HCT116 (cell line): ENCODE measurements at regions not wholly inside any gene's neighbourhood (a gene's known extent, or its start where the extent isn't known, plus 50 kb on each side); places are given as distances from the start of the nearest gene placed in this dataset.

Experiments
- ATAC-seq: fragments of 200-7000 bp; cut with Tn5 transposase; 2 replicates; pipeline ENCODE4 v1.9.1; 2020; ENCODE audit warnings: mild to moderate bottlenecking, moderate library complexity
- BruUV-seq: library from RNA; stranded (reverse); fragments of 400-500 nt; replicated peaks from 2 replicates; lab custom pipeline; 2021; lab: Mats Ljungman, UMichigan
- CTCF ChIA-PET: fragments of 300-600 bp; sonication (Branson Sonifier 250); formaldehyde crosslinking; loops from one replicate; lab custom pipeline; 2021; ENCODE audit warnings: antibody characterized with exemption; lab: Charles Lee
- POLR2A ChIA-PET: fragments of 300-600, 350-600 bp; sonication (Branson Sonifier 250); formaldehyde crosslinking; loops from one replicate; lab custom pipeline; 2021; ENCODE audit warnings: antibody characterized with exemption; lab: Charles Lee
- RAD21 ChIA-PET, 2 experiments: fragments of 300-600 bp; sonication (Branson Sonifier 250); formaldehyde crosslinking; loops; one replicate each; lab custom pipeline; 2023; ENCODE audit warnings: low total read pairs in 2 of 2; ENCODE audit not compliant: uncharacterized antibody in 2 of 2, unreplicated experiment in 2 of 2, low non-redundant PET in 1 of 2; lab: Charles Lee
- DNase-seq: peaks from one replicate; pipeline ENCODE4 v3.0.0-alpha.2; 2010; ENCODE audit warnings: low read depth, low spot score
- H2AFZ ChIP-seq: fragments of 200-600 bp; shearing (Covaris generic), sonication (generic); 2 replicates; pipeline ENCODE4 v1.6.1; 2017; ENCODE audit warnings: low read depth, mixed run types, mixed read lengths, antibody characterized with exemption, low read length; ENCODE audit not compliant: poor library complexity, severe bottlenecking
- H3K27ac ChIP-seq: 2 replicates; pipeline ENCODE4 v1.5.1; 2012; ENCODE audit warnings: low read depth, low read length
- H3K27me3 ChIP-seq: fragments of 200-600 bp; sonication (generic); 2 replicates; pipeline ENCODE4 v1.6.1; 2016; ENCODE audit warnings: mixed run types, low read length, mixed read lengths; ENCODE audit not compliant: insufficient read depth
- H3K36me3 ChIP-seq, 2 experiments: fragments of 200-500 bp in 1 of 2; fragments of 200-600 bp in 1 of 2; sonication (Bioruptor generic) in 1 of 2; sonication (generic) in 1 of 2; 2 replicates each; pipeline versions ENCODE4 v1.5.1 to v1.6.1; 2014 to 2016; ENCODE audit warnings: low read length in 2 of 2, inconsistent platforms in 1 of 2, mixed read lengths in 1 of 2, mixed run types in 1 of 2; ENCODE audit not compliant: insufficient read depth in 2 of 2, control insufficient read depth in 1 of 2
- H3K4me1 ChIP-seq, 2 experiments: fragments of 200-600 bp in 1 of 2; sonication (generic) in 1 of 2; 2 replicates each; pipeline versions ENCODE4 v1.5.1 to v1.6.1; 2012 to 2017; ENCODE audit warnings: low read length in 2 of 2, inconsistent platforms in 1 of 2, mild to moderate bottlenecking in 1 of 2, mixed read lengths in 1 of 2, mixed run types in 1 of 2, moderate library complexity in 1 of 2; ENCODE audit not compliant: insufficient read depth in 2 of 2, control insufficient read depth in 1 of 2
- H3K4me2 ChIP-seq: fragments of 200-600 bp; sonication (generic); 2 replicates; pipeline ENCODE4 v1.6.1; 2017; ENCODE audit warnings: mixed run types, low read length, mixed read lengths
- H3K4me3 ChIP-seq, 2 experiments: fragments of 200-600 bp in 1 of 2; sonication (generic) in 1 of 2; replicated peaks in 1 of 2; 2 replicates each; pipeline ENCODE4 v1.5.1; 2011 to 2016; ENCODE audit warnings: low read length in 2 of 2, control low read depth in 1 of 2, low read depth in 1 of 2, mild to moderate bottlenecking in 1 of 2, mixed read lengths in 1 of 2, mixed run types in 1 of 2
- H3K79me2 ChIP-seq: fragments of 200-600 bp; sonication (generic); 2 replicates; pipeline ENCODE4 v1.6.1; 2017; ENCODE audit warnings: mild to moderate bottlenecking, mixed run types, low read length, moderate library complexity, mixed read lengths; ENCODE audit not compliant: insufficient read depth
- H3K9ac ChIP-seq: fragments of 200-600 bp; sonication (generic); 2 replicates; pipeline ENCODE4 v1.6.1; 2016; ENCODE audit warnings: low read length, mixed read lengths
- H3K9me2 ChIP-seq: fragments of 200-600 bp; sonication (generic), shearing (Covaris generic); 2 replicates; pipeline ENCODE4 v1.6.1; 2017; ENCODE audit warnings: mixed run types, mild to moderate bottlenecking, moderate library complexity; ENCODE audit not compliant: insufficient read depth
- H3K9me3 ChIP-seq, 2 experiments: fragments of 200-500 bp in 1 of 2; fragments of 200-600 bp in 1 of 2; sonication (Bioruptor generic) in 1 of 2; sonication (generic) in 1 of 2; 2 replicates each; pipeline ENCODE4 v1.6.1; 2014 to 2017; ENCODE audit warnings: low read length in 2 of 2, mixed read lengths in 2 of 2, inconsistent platforms in 1 of 2, low read depth in 1 of 2, mild to moderate bottlenecking in 1 of 2, mixed run types in 1 of 2, moderate library complexity in 1 of 2; ENCODE audit not compliant: control insufficient read depth in 1 of 2, insufficient read depth in 1 of 2
- H4K20me1 ChIP-seq: fragments of 200-600 bp; sonication (generic), shearing (Covaris generic); 2 replicates; pipeline ENCODE4 v1.6.1; 2017; ENCODE audit warnings: mixed run types, mild to moderate bottlenecking, moderate library complexity; ENCODE audit not compliant: insufficient read depth
- CBX3 ChIP-seq: IDR thresholded peaks from 2 replicates; pipeline ENCODE4 v1.6.1; 2012; ENCODE audit warnings: low read depth
- ELF1 ChIP-seq: IDR thresholded peaks from 2 replicates; pipeline ENCODE4 v1.6.1; 2012; ENCODE audit warnings: low read depth, borderline replicate concordance
- EZH2 ChIP-seq: fragments of 200-600 bp; sonication (generic); IDR thresholded peaks from 2 replicates; pipeline ENCODE4 v1.6.1; 2017; ENCODE audit warnings: antibody characterized with exemption, mixed run types
- EZH2phosphoT487 ChIP-seq: fragments of 200-600 bp; IDR thresholded peaks from 2 replicates; pipeline ENCODE4 v1.6.1; 2018; ENCODE audit warnings: antibody characterized with exemption, borderline replicate concordance
- POLR2A ChIP-seq: IDR thresholded peaks from 2 replicates; pipeline ENCODE4 v1.7.0; 2011; ENCODE audit warnings: borderline replicate concordance; ENCODE audit not compliant: insufficient read depth, insufficient read length; ENCODE audit errors: extremely low read depth
- POLR2AphosphoS5 ChIP-seq: IDR thresholded peaks from 2 replicates; pipeline ENCODE4 v1.6.1; 2011; ENCODE audit warnings: mild to moderate bottlenecking, low read depth, low read length, moderate library complexity
- SIN3A ChIP-seq: IDR thresholded peaks from 2 replicates; pipeline ENCODE4 v1.6.1; 2012; ENCODE audit warnings: low read depth
- SRF ChIP-seq: IDR thresholded peaks from 2 replicates; pipeline ENCODE4 v1.6.1; 2012; ENCODE audit warnings: low read depth
- TCF7L2 ChIP-seq: IDR thresholded peaks from 2 replicates; pipeline ENCODE4 v1.7.0; 2011; ENCODE audit warnings: borderline replicate concordance, inconsistent platforms; ENCODE audit not compliant: insufficient read depth, insufficient read length; ENCODE audit errors: extremely low read depth
- ZFX ChIP-seq: fragments of 450-650 bp; IDR thresholded peaks from 2 replicates; pipeline ENCODE4 v1.6.1; 2017
- ZNF274 ChIP-seq: fragments of 200-500 bp; sonication (Bioruptor generic); IDR thresholded peaks from 2 replicates; pipeline ENCODE4 v1.6.1; 2014; ENCODE audit warnings: mild to moderate bottlenecking, low read depth, low read length, inconsistent platforms
- intact Hi-C: fragments of 100-400 bp; cut with micrococcal nuclease; formaldehyde crosslinking; loops from 2 replicates; pipeline ENCODE4 v1.10.0; 2022
- TF ChIP-seq, protein P1 (sequence below): IDR thresholded peaks from 2 replicates; pipeline ENCODE4 v1.6.1; 2011; ENCODE audit warnings: mild to moderate bottlenecking, low read length, moderate library complexity; ENCODE audit not compliant: insufficient replicate concordance; ENCODE audit errors: extremely low read depth
- TF ChIP-seq, protein P2 (sequence below): IDR thresholded peaks from 2 replicates; pipeline ENCODE4 v1.6.1; 2012; ENCODE audit warnings: low read depth
- TF ChIP-seq, protein P3 (sequence below): IDR thresholded peaks from 2 replicates; pipeline ENCODE4 v1.6.1; 2012
- TF ChIP-seq, protein P4 (sequence below): IDR thresholded peaks from 2 replicates; pipeline ENCODE4 v1.6.1; 2012
- TF ChIP-seq, protein P5 (sequence below), 3 experiments: fragments of 200-600 bp in 1 of 3; sonication (generic) in 1 of 3; IDR thresholded peaks in 2 of 3; conservative IDR thresholded peaks in 1 of 3; 2 replicates each; pipeline ENCODE4 v1.5.1; 2012 to 2017; ENCODE audit warnings: low read depth in 2 of 3, low read length in 2 of 3, antibody characterized with exemption in 1 of 3, borderline replicate concordance in 1 of 3, control low read depth in 1 of 3, mild to moderate bottlenecking in 1 of 3, mixed read lengths in 1 of 3, mixed run types in 1 of 3, moderate library complexity in 1 of 3; ENCODE audit not compliant: insufficient read depth in 1 of 3

DNA sequence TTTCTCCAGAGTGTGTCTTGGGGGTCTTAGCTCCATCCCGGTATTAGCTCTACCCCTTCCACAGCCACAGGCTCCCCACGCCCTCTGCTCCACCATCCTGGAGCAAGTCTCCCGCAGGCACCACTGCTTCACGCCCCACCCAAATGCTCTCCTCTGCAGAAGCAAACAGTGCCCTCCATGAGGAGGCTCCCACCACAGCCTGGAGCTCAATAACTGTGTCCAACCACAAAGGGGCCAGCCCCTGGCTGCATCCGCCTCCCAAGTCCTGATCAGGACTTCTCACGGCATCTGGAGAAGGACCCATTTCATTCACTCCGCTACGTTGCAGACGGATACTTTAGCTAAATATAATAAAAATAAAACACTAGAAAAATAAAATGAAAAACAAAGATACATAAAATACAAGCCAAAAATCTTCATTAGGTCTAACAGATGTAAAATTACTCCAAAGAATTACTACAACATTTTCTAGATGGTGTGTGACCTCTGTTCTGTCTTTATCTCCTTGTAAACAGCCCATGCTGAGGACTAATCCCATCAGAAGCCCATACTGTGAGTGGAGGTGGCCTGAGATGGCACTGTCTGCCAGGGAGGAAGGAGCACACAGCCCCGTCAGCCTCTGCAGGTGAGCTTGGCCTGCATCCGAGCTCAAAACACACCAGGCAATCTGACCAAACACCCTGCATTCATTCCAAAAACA is 210.8 kb upstream of the RAB6C start (continued):
- TF ChIP-seq TCF7L2 (no peak), SIN3A (no peak), EZH2 (no peak), ZFX (no peak)
- TF ChIP-seq, protein P1, sequence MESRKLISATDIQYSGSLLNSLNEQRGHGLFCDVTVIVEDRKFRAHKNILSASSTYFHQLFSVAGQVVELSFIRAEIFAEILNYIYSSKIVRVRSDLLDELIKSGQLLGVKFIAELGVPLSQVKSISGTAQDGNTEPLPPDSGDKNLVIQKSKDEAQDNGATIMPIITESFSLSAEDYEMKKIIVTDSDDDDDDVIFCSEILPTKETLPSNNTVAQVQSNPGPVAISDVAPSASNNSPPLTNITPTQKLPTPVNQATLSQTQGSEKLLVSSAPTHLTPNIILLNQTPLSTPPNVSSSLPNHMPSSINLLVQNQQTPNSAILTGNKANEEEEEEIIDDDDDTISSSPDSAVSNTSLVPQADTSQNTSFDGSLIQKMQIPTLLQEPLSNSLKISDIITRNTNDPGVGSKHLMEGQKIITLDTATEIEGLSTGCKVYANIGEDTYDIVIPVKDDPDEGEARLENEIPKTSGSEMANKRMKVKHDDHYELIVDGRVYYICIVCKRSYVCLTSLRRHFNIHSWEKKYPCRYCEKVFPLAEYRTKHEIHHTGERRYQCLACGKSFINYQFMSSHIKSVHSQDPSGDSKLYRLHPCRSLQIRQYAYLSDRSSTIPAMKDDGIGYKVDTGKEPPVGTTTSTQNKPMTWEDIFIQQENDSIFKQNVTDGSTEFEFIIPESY: no peak

DNA sequence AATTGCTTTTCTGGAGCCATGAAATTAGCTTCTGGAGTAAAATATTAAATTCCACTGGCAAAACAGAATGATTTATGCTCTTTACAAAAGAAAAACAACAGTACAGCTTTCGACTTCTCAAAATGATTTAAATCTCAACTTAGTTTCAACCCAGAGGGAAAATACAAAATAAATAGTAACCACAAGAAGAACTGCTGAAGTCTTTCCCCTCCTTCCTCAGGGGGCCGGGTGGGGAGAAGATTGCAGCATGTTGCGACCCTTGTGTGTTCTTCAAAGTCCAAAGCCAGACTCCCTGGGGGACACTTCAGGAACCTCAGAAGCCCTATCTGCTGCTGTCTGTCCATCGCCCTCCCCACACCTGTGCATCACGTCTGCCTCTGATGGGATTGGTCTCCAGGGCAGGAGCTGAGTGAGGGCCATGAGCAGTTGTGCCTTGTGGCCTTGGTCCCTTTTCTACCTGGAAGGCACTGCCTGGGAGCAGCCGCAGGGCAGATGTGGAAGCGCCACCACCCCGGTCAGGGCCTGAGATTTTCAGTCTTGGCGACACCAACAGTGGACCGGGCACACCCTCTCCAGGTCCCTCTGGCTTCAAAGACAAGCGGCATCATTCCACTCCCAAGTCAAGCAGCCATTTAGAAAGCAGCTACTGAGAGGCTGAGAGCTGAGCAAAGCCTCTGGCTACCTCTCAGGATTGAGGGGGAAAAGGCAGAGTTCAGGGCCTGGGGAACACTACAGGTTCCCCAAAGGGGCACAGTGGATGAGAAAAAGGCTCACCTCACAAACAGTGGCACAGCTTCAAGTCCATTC is 210.1 kb upstream of the RAB6C start:
- no peaks in the 10 kb centered on the region for H3K9me3 ChIP-seq
- H3K79me2 ChIP-seq: no peaks in the 10 kb centered on the region
- no peak overlapping the region for H2AFZ ChIP-seq
- intact Hi-C loops: no loop called here
- H3K36me3 ChIP-seq: no peaks in the 10 kb centered on the region
- ChIA-PET RAD21 (no interaction called here), CTCF (no interaction called here), POLR2A (no interaction called here)
- BruUV-seq: no TSS peak
- H3K9ac ChIP-seq: no peak overlapping the region
- no peaks in the 10 kb centered on the region for H4K20me1 ChIP-seq
- H3K4me1 ChIP-seq: no peaks in the 10 kb centered on the region
- no peak overlapping the region for H3K4me3 ChIP-seq
- ATAC-seq (no peak), DNase-seq (no peak)
- no peak overlapping the region for H3K4me2 ChIP-seq
- no peaks in the 10 kb centered on the region for H3K9me2 ChIP-seq
- H3K27me3 ChIP-seq: peaks cover 47% of the 10 kb centered on the region
- H3K27ac ChIP-seq: no peak overlapping the region
- TF ChIP-seq POLR2AphosphoS5 (no peak), ZNF274 (no peak), CBX3 (no peak), ELF1 (no peak), POLR2A (no peak), SRF (no peak), EZH2phosphoT487 (no peak)
- TF ChIP-seq, protein P2, sequence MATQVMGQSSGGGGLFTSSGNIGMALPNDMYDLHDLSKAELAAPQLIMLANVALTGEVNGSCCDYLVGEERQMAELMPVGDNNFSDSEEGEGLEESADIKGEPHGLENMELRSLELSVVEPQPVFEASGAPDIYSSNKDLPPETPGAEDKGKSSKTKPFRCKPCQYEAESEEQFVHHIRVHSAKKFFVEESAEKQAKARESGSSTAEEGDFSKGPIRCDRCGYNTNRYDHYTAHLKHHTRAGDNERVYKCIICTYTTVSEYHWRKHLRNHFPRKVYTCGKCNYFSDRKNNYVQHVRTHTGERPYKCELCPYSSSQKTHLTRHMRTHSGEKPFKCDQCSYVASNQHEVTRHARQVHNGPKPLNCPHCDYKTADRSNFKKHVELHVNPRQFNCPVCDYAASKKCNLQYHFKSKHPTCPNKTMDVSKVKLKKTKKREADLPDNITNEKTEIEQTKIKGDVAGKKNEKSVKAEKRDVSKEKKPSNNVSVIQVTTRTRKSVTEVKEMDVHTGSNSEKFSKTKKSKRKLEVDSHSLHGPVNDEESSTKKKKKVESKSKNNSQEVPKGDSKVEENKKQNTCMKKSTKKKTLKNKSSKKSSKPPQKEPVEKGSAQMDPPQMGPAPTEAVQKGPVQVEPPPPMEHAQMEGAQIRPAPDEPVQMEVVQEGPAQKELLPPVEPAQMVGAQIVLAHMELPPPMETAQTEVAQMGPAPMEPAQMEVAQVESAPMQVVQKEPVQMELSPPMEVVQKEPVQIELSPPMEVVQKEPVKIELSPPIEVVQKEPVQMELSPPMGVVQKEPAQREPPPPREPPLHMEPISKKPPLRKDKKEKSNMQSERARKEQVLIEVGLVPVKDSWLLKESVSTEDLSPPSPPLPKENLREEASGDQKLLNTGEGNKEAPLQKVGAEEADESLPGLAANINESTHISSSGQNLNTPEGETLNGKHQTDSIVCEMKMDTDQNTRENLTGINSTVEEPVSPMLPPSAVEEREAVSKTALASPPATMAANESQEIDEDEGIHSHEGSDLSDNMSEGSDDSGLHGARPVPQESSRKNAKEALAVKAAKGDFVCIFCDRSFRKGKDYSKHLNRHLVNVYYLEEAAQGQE: no peak
- TF ChIP-seq, protein P3, sequence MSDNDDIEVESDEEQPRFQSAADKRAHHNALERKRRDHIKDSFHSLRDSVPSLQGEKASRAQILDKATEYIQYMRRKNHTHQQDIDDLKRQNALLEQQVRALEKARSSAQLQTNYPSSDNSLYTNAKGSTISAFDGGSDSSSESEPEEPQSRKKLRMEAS: no peak
- TF ChIP-seq, protein P4, sequence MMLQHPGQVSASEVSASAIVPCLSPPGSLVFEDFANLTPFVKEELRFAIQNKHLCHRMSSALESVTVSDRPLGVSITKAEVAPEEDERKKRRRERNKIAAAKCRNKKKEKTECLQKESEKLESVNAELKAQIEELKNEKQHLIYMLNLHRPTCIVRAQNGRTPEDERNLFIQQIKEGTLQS: no peak
- TF ChIP-seq, protein P5, sequence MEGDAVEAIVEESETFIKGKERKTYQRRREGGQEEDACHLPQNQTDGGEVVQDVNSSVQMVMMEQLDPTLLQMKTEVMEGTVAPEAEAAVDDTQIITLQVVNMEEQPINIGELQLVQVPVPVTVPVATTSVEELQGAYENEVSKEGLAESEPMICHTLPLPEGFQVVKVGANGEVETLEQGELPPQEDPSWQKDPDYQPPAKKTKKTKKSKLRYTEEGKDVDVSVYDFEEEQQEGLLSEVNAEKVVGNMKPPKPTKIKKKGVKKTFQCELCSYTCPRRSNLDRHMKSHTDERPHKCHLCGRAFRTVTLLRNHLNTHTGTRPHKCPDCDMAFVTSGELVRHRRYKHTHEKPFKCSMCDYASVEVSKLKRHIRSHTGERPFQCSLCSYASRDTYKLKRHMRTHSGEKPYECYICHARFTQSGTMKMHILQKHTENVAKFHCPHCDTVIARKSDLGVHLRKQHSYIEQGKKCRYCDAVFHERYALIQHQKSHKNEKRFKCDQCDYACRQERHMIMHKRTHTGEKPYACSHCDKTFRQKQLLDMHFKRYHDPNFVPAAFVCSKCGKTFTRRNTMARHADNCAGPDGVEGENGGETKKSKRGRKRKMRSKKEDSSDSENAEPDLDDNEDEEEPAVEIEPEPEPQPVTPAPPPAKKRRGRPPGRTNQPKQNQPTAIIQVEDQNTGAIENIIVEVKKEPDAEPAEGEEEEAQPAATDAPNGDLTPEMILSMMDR (IDR thresholded peaks at IDR 0.05 in 2 of 3, conservative IDR thresholded peaks at IDR 0.05 in 1 of 3; ENCODE audit: borderline replicate concordance in 1 of 3, insufficient read depth in 1 of 3, low read depth in 2 of 3, low read length in 2 of 3): no peak
